PFSK-1 (cell line): ENCODE measurements at regions not wholly inside any gene's neighbourhood (a gene's known extent, or its start where the extent isn't known, plus 50 kb on each side); places are given as distances from the start of the nearest gene placed in this dataset.

Experiments
- FOXP2 ChIP-seq: optimal IDR thresholded peaks from 2 replicates; pipeline ENCODE3; 2011; ENCODE audit warnings: borderline replicate concordance, control low read depth, inconsistent platforms; ENCODE audit not compliant: insufficient read depth; ENCODE audit errors: extremely low read length, extremely low read depth
- POLR2AphosphoS5 ChIP-seq: IDR thresholded peaks from 2 replicates; pipeline ENCODE4 v1.6.1; 2012; ENCODE audit warnings: low read depth, mild to moderate bottlenecking, control low read depth, low read length, moderate library complexity
- REST ChIP-seq, 2 experiments: IDR thresholded peaks; 2 replicates each; pipeline versions ENCODE4 v1.6.1 to v1.8.0; 2011 to 2012; ENCODE audit warnings: low read depth in 2 of 2, low read length in 2 of 2, control low read depth in 1 of 2, inconsistent platforms in 1 of 2, mild to moderate bottlenecking in 1 of 2, moderate library complexity in 1 of 2; ENCODE audit not compliant: insufficient read depth in 1 of 2
- SIN3A ChIP-seq: IDR thresholded peaks from 2 replicates; pipeline ENCODE4 v1.6.1; 2012; ENCODE audit warnings: mild to moderate bottlenecking, low read length, moderate library complexity, borderline replicate concordance; ENCODE audit not compliant: insufficient read depth
- TAF1 ChIP-seq: IDR thresholded peaks from 2 replicates; pipeline ENCODE4 v1.6.1; 2012; ENCODE audit warnings: low read length, control low read depth, borderline replicate concordance; ENCODE audit not compliant: insufficient read depth

GRCh38 chr3:56998076-56998529, 62.4 kb upstream of the SPATA12 start:
- no peak for TF ChIP-seq FOXP2
- TF ChIP-seq POLR2AphosphoS5, result no peak
- no peak for TF ChIP-seq SIN3A
- TF ChIP-seq REST (IDR thresholded peaks at IDR 0.05; ENCODE audit: insufficient read depth in 1 of 2, low read depth in 2 of 2, low read length in 2 of 2), result no peak
- TF ChIP-seq TAF1, result no peak

GRCh38 chr3:56997675-56998074, 62.8 kb upstream of the SPATA12 start:
- TF ChIP-seq TAF1 (no peak), FOXP2 (no peak), REST (IDR thresholded peaks at IDR 0.05; ENCODE audit: insufficient read depth in 1 of 2, low read depth in 2 of 2, low read length in 2 of 2) (no peak), POLR2AphosphoS5 (no peak), SIN3A (no peak)

GRCh38 chr3:56997041-56997440, 63.4 kb upstream of the SPATA12 start:
- TF ChIP-seq POLR2AphosphoS5, result no peak
- TF ChIP-seq FOXP2, result no peak
- TF ChIP-seq REST (IDR thresholded peaks at IDR 0.05; ENCODE audit: insufficient read depth in 1 of 2, low read depth in 2 of 2, low read length in 2 of 2), result no peak
- no peak for TF ChIP-seq TAF1
- no peak for TF ChIP-seq SIN3A

- TF ChIP-seq TAF1 (no peak), POLR2AphosphoS5 (no peak), SIN3A (no peak), FOXP2 (no peak), REST (IDR thresholded peaks at IDR 0.05; ENCODE audit: insufficient read depth in 1 of 2, low read depth in 2 of 2, low read length in 2 of 2) (no peak)
These were observed 66.1 kb upstream of the SPATA12 start for GRCh38 chr3:56994391-56994790.

- TF ChIP-seq REST (IDR thresholded peaks at IDR 0.05; ENCODE audit: insufficient read depth in 1 of 2, low read depth in 2 of 2, low read length in 2 of 2), result no peak
- no peak for TF ChIP-seq TAF1
- TF ChIP-seq FOXP2, result no peak
- TF ChIP-seq SIN3A, result no peak
- TF ChIP-seq POLR2AphosphoS5, result no peak
These were observed 69.8 kb upstream of the SPATA12 start for GRCh38 chr3:56990641-56991015.
